22Rv1 (cell line): ENCODE measurements at regions not wholly inside any gene's neighbourhood (a gene's known extent, or its start where the extent isn't known, plus 50 kb on each side); places are given as distances from the start of the nearest gene placed in this dataset.

Source experiments
- ZFX ChIP-seq: fragments of 450-650 bp; IDR thresholded peaks from 2 replicates; pipeline ENCODE4 v1.6.1; 2017; ENCODE audit warnings: antibody characterized with exemption, borderline replicate concordance
- TF ChIP-seq, protein P1 (sequence below): fragments of 450-650 bp; IDR thresholded peaks from 2 replicates; pipeline ENCODE4 v1.5.1; 2017; ENCODE audit warnings: mild to moderate bottlenecking

DNA sequence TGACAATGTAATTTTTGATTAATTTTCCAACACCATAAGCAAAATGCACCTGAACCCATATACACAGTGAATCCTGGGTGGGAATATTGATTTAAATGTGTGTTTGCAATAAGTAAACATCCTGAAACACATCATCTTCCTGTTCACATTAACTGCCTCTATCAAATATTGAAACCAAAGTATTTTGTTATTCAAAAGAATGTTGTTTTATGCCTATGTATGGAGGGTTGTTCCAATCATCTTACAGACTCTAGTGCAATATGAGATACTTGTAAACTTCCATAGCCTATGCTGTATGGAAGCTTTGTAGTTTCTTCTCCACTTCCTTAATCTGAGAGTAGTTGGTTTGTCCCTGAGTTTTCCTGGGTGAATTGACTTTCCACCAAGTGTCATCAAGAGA lies 105.4 kb upstream of the SLC7A11 start:
- TF ChIP-seq, protein P1, sequence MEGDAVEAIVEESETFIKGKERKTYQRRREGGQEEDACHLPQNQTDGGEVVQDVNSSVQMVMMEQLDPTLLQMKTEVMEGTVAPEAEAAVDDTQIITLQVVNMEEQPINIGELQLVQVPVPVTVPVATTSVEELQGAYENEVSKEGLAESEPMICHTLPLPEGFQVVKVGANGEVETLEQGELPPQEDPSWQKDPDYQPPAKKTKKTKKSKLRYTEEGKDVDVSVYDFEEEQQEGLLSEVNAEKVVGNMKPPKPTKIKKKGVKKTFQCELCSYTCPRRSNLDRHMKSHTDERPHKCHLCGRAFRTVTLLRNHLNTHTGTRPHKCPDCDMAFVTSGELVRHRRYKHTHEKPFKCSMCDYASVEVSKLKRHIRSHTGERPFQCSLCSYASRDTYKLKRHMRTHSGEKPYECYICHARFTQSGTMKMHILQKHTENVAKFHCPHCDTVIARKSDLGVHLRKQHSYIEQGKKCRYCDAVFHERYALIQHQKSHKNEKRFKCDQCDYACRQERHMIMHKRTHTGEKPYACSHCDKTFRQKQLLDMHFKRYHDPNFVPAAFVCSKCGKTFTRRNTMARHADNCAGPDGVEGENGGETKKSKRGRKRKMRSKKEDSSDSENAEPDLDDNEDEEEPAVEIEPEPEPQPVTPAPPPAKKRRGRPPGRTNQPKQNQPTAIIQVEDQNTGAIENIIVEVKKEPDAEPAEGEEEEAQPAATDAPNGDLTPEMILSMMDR: no peak
- no peak for TF ChIP-seq ZFX
